ENCODE measurements at regions not wholly inside any gene's neighbourhood (a gene's known extent, or its start where the extent isn't known, plus 50 kb on each side); places are given as distances from the start of the nearest gene placed in this dataset.

DNA sequence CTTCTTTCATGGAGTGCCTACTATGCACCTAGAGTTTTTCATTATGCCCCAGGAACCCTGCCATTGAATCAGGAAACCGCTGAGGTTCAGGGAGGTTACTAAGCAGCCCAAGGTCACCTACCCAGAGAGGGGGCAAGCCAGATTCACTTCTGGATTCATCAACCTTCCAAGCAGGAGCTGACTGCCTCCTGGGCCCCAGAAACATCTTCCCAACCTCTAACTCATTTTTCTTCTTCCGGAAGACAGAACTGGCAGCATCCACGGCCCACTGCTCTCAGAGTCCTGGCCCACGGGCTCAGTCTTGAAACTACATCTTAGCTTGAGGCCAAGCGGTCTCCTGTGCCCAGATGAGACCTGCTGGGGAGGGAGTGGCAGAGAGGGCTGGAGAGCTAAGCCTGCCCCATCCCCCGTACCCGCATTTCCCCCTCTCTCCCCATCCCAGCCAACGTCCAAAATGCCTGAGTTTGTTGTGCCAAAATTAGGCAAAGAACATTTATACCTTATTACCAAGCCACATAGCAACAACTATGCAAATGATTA lies 281.0 kb downstream of the CDC5L start:
- TF ChIP-seq, protein P1, sequence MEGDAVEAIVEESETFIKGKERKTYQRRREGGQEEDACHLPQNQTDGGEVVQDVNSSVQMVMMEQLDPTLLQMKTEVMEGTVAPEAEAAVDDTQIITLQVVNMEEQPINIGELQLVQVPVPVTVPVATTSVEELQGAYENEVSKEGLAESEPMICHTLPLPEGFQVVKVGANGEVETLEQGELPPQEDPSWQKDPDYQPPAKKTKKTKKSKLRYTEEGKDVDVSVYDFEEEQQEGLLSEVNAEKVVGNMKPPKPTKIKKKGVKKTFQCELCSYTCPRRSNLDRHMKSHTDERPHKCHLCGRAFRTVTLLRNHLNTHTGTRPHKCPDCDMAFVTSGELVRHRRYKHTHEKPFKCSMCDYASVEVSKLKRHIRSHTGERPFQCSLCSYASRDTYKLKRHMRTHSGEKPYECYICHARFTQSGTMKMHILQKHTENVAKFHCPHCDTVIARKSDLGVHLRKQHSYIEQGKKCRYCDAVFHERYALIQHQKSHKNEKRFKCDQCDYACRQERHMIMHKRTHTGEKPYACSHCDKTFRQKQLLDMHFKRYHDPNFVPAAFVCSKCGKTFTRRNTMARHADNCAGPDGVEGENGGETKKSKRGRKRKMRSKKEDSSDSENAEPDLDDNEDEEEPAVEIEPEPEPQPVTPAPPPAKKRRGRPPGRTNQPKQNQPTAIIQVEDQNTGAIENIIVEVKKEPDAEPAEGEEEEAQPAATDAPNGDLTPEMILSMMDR (IDR thresholded peaks at IDR 0.05): no peak
- no peak for TF ChIP-seq EP300 (IDR thresholded peaks at IDR 0.05)
- no peak for TF ChIP-seq POLR2A (IDR thresholded peaks at IDR 0.05)
